ENCODE measurements at regions not wholly inside any gene's neighbourhood (a gene's known extent, or its start where the extent isn't known, plus 50 kb on each side); places are given as distances from the start of the nearest gene placed in this dataset.

GRCh38 chr14:89514601-89515000 lies 97.6 kb upstream of the FOXN3 start:
- TF ChIP-seq CTCF (IDR thresholded peaks at IDR 0.05): no peak
- no peak for TF ChIP-seq POLR2A (IDR thresholded peaks at IDR 0.05)

Data from heart left ventricle (tissue), 13 donors.